GM23338 (cell line): ENCODE measurements at regions not wholly inside any gene's neighbourhood (a gene's known extent, or its start where the extent isn't known, plus 50 kb on each side); places are given as distances from the start of the nearest gene placed in this dataset.

ENCODE experiments used
- ATAC-seq: fragments of 200-7000 bp; cut with Tn5 transposase; 3 replicates; pipeline ENCODE4 v1.9.1; 2020
- DNase-seq: peaks from one replicate; pipeline ENCODE4 v3.0.0-alpha.2; 2015; ENCODE audit warnings: low spot score
- H2AFZ ChIP-seq: fragments of 200-600 bp; sonication (generic); 2 replicates; pipeline ENCODE4 v1.8.0; 2016; ENCODE audit warnings: antibody characterized with exemption, mild to moderate bottlenecking, moderate library complexity
- H3F3A ChIP-seq: fragments of 200-600 bp; sonication (generic); replicated peaks from 2 replicates; pipeline ENCODE4 v1.8.0; 2017; ENCODE audit warnings: antibody characterized with exemption, mixed run types, low read depth
- H3K27ac ChIP-seq: fragments of 200-600 bp; sonication (generic); 2 replicates; pipeline ENCODE4 v1.6.1; 2016; ENCODE audit warnings: low read depth
- H3K27me3 ChIP-seq: fragments of 200-600 bp; sonication (generic); 2 replicates; pipeline ENCODE4 v1.8.0; 2016; ENCODE audit warnings: mild to moderate bottlenecking, mixed run types, moderate library complexity; ENCODE audit not compliant: insufficient read depth
- H3K36me3 ChIP-seq: fragments of 200-600 bp; sonication (generic); 2 replicates; pipeline ENCODE4 v1.8.0; 2016; ENCODE audit warnings: mild to moderate bottlenecking; ENCODE audit not compliant: insufficient read depth
- H3K4me1 ChIP-seq: fragments of 200-600 bp; sonication (generic); 2 replicates; pipeline ENCODE4 v1.8.0; 2016; ENCODE audit warnings: mild to moderate bottlenecking, moderate library complexity; ENCODE audit not compliant: insufficient read depth
- H3K4me2 ChIP-seq: fragments of 200-600 bp; sonication (generic); 2 replicates; pipeline ENCODE4 v1.7.1; 2017; ENCODE audit warnings: mixed run types
- H3K4me3 ChIP-seq: fragments of 200-600 bp; sonication (generic); 2 replicates; pipeline ENCODE4 v1.6.1; 2016; ENCODE audit warnings: mixed run types
- H3K79me2 ChIP-seq: fragments of 200-600 bp; sonication (generic); replicated peaks from 2 replicates; pipeline ENCODE4 v1.8.0; 2017; ENCODE audit warnings: mild to moderate bottlenecking; ENCODE audit not compliant: insufficient read depth
- H3K9me2 ChIP-seq: fragments of 200-600 bp; sonication (generic); 2 replicates; pipeline ENCODE4 v1.8.0; 2017; ENCODE audit not compliant: insufficient read depth
- H4K20me1 ChIP-seq: fragments of 200-600 bp; sonication (generic); replicated peaks from 2 replicates; pipeline ENCODE4 v1.8.0; 2017; ENCODE audit warnings: mild to moderate bottlenecking; ENCODE audit not compliant: insufficient read depth
- H3K27ac Mint-ChIP-seq: 2 replicates; pipeline ENCODE4 v1.8.0; 2020; ENCODE audit warnings: inconsistent platforms, mild to moderate bottlenecking, moderate library complexity, mixed read lengths
- H3K27me3 Mint-ChIP-seq: 3 replicates; pipeline ENCODE4 v1.8.0; 2022; ENCODE audit warnings: low read depth, mild to moderate bottlenecking, moderate library complexity, mixed read lengths, inconsistent platforms; ENCODE audit not compliant: insufficient read depth, poor library complexity
- H3K36me3 Mint-ChIP-seq: 3 replicates; pipeline ENCODE4 v1.8.0; 2021; ENCODE audit warnings: low read depth, mild to moderate bottlenecking, inconsistent platforms, moderate library complexity, mixed read lengths
- H3K4me1 Mint-ChIP-seq: 3 replicates; pipeline ENCODE4 v1.8.0; 2020; ENCODE audit warnings: mild to moderate bottlenecking, inconsistent platforms, mixed read lengths
- H3K4me3 Mint-ChIP-seq: 3 replicates; pipeline ENCODE4 v1.8.0; 2021; ENCODE audit warnings: moderate library complexity, mild to moderate bottlenecking, inconsistent platforms, mixed read lengths
- H3K9me3 Mint-ChIP-seq: 3 replicates; pipeline ENCODE4 v1.8.0; 2020; ENCODE audit warnings: moderate library complexity, mild to moderate bottlenecking, inconsistent platforms, mixed read lengths
- CTCF ChIP-seq, 2 experiments: fragments of 200-600 bp in 1 of 2; sonication (generic) in 1 of 2; conservative IDR thresholded peaks; 2 replicates each; pipeline versions ENCODE4 v1.5.1 to v1.6.1; 2016 to 2017; ENCODE audit warnings: antibody characterized with exemption in 2 of 2, low read depth in 2 of 2, mild to moderate bottlenecking in 2 of 2, moderate library complexity in 1 of 2
- ETS1 ChIP-seq: IDR thresholded peaks from 2 replicates; pipeline ENCODE4 v1.6.1; 2016; ENCODE audit warnings: antibody characterized with exemption
- EZH2 ChIP-seq: fragments of 200-600 bp; sonication (generic); IDR thresholded peaks from one replicate; pipeline ENCODE4 v1.8.0; 2017; ENCODE audit warnings: antibody characterized with exemption, mild to moderate bottlenecking, low read depth; ENCODE audit not compliant: unreplicated experiment
- EZH2phosphoT487 ChIP-seq: fragments of 200-600 bp; sonication (generic); IDR thresholded peaks from one replicate; pipeline ENCODE4 v1.8.1; 2018; ENCODE audit warnings: antibody characterized with exemption; ENCODE audit not compliant: unreplicated experiment
- JUNB ChIP-seq: IDR thresholded peaks from one replicate; pipeline ENCODE4 v1.6.1; 2016; ENCODE audit warnings: antibody characterized with exemption; ENCODE audit not compliant: unreplicated experiment
- NANOG ChIP-seq: IDR thresholded peaks from 2 replicates; pipeline ENCODE4 v1.6.1; 2016; ENCODE audit warnings: antibody characterized with exemption, borderline replicate concordance
- POLR2AphosphoS5 ChIP-seq: IDR thresholded peaks from 2 replicates; pipeline ENCODE4 v1.6.1; 2016; ENCODE audit warnings: antibody characterized with exemption, low read depth
- REST ChIP-seq: IDR thresholded peaks from one replicate; pipeline ENCODE4 v1.6.1; 2018; ENCODE audit warnings: antibody characterized with exemption; ENCODE audit not compliant: unreplicated experiment
- ZNF114 ChIP-seq: fragments of 250-450 bp; sonication (Bioruptor Pico); IDR thresholded peaks from 2 replicates; pipeline ENCODE4 v1.5.0; 2020; ENCODE audit warnings: mild to moderate bottlenecking, moderate library complexity
- ZNF462 ChIP-seq: fragments of 250-450 bp; sonication (Bioruptor Pico); IDR thresholded peaks from 2 replicates; pipeline ENCODE4 v1.5.0; 2020; ENCODE audit warnings: mild to moderate bottlenecking, moderate library complexity

- Mint-ChIP-seq H3K4me1 (no peaks in the 10 kb centered on the region), H3K9me3 (no peaks in the 10 kb centered on the region), H3K4me3 (no peak overlapping the region), H3K27me3 (peaks cover 4% of the 10 kb centered on the region), H3K36me3 (no peaks in the 10 kb centered on the region), H3K27ac (no peak overlapping the region)
- Histone ChIP-seq H3K4me3 (no peak overlapping the region), H3K79me2 (no peaks in the 10 kb centered on the region), H3K27me3 (no peaks in the 10 kb centered on the region), H3K9me2 (no peaks in the 10 kb centered on the region), H4K20me1 (no peaks in the 10 kb centered on the region), H3F3A (no peaks in the 10 kb centered on the region), H3K36me3 (no peaks in the 10 kb centered on the region), H2AFZ (no peak overlapping the region), H3K4me2 (no peak overlapping the region), H3K27ac (no peak overlapping the region), H3K4me1 (no peaks in the 10 kb centered on the region)
- DNase-seq, result peak; percentile 33
- ATAC-seq, result peak; percentile 49
- TF ChIP-seq NANOG, result no peak
- peak in 1 of 2 experiments; percentile 47; a peak in 2 of 4 replicates for TF ChIP-seq CTCF (conservative IDR thresholded peaks at IDR 0.05; ENCODE audit: low read depth in 2 of 2)
These were observed 102.9 kb downstream of the SYF2 start for GRCh38 chr1:25129380-25129779.

- Mint-ChIP-seq H3K9me3 (no peaks in the 10 kb centered on the region), H3K27ac (no peak overlapping the region), H3K4me1 (no peaks in the 10 kb centered on the region), H3K27me3 (peaks cover 4% of the 10 kb centered on the region), H3K4me3 (no peak overlapping the region), H3K36me3 (no peaks in the 10 kb centered on the region)
- Histone ChIP-seq H3F3A (no peaks in the 10 kb centered on the region), H3K9me2 (no peaks in the 10 kb centered on the region), H3K4me1 (no peaks in the 10 kb centered on the region), H4K20me1 (no peaks in the 10 kb centered on the region), H3K4me2 (no peak overlapping the region), H3K27ac (no peak overlapping the region), H3K27me3 (no peaks in the 10 kb centered on the region), H3K36me3 (no peaks in the 10 kb centered on the region), H3K4me3 (no peak overlapping the region), H2AFZ (peak overlapping the region; percentile 52), H3K79me2 (no peaks in the 10 kb centered on the region)
- ATAC-seq, result no peak
- DNase-seq, result no peak
- TF ChIP-seq EZH2phosphoT487, result no peak
- no peak for TF ChIP-seq ZNF114 (CRISPR knock-in tag)
- TF ChIP-seq ZNF462, result no peak
- no peak for TF ChIP-seq REST
- no peak for TF ChIP-seq EZH2
- no peak for TF ChIP-seq ETS1
- no peak for TF ChIP-seq POLR2AphosphoS5
- TF ChIP-seq JUNB, result no peak
These were observed 104.1 kb downstream of the SYF2 start for GRCh38 chr1:25128121-25128621.
